MCF 10A (cell line): ENCODE measurements at regions not wholly inside any gene's neighbourhood (a gene's known extent, or its start where the extent isn't known, plus 50 kb on each side); places are given as distances from the start of the nearest gene placed in this dataset.
"Not testable (repeated sequence)": the region's sequence is repeated elsewhere in the genome, so short reads cannot be mapped to it uniquely, and the experiment has no call there.

Experiments
- BruUV-seq: library from RNA; stranded (reverse); fragments of 400-500 nt; replicated peaks from 2 replicates; lab custom pipeline; 2021; lab: Mats Ljungman, UMichigan
- CTCF ChIA-PET: fragments of 300-600 bp; sonication (Branson Sonifier 250); formaldehyde crosslinking; extraction: SDS; loops from one replicate; lab custom pipeline; 2021; ENCODE audit warnings: antibody characterized with exemption, inconsistent platforms; lab: Yijun Ruan, JAX
- POLR2A ChIA-PET: fragments of 300-600, 350-650 bp; sonication (Branson Sonifier 250); formaldehyde crosslinking; extraction: SDS; loops from one replicate; lab custom pipeline; 2020; ENCODE audit warnings: antibody characterized with exemption, inconsistent platforms; lab: Yijun Ruan, JAX
- DNase-seq: peaks from one replicate; pipeline ENCODE4 v3.0.0-alpha.2; 2018; ENCODE audit not compliant: unreplicated experiment
- H3K27ac Mint-ChIP-seq: one replicate; pipeline ENCODE4 v1.8.0; 2022; ENCODE audit warnings: mild to moderate bottlenecking, low read depth, mixed read lengths; ENCODE audit not compliant: unreplicated experiment
- H3K27me3 Mint-ChIP-seq: one replicate; pipeline ENCODE4 v1.8.0; 2022; ENCODE audit warnings: mixed read lengths; ENCODE audit not compliant: insufficient read depth, unreplicated experiment
- H3K36me3 Mint-ChIP-seq: one replicate; pipeline ENCODE4 v1.8.0; 2022; ENCODE audit warnings: mild to moderate bottlenecking, moderate library complexity, mixed read lengths; ENCODE audit not compliant: insufficient read depth, unreplicated experiment
- H3K4me1 Mint-ChIP-seq: one replicate; pipeline ENCODE4 v1.8.0; 2022; ENCODE audit warnings: mixed read lengths; ENCODE audit not compliant: insufficient read depth, unreplicated experiment
- H3K4me3 Mint-ChIP-seq: one replicate; pipeline ENCODE4 v1.8.0; 2022; ENCODE audit warnings: mild to moderate bottlenecking, moderate library complexity, mixed read lengths; ENCODE audit not compliant: unreplicated experiment
- H3K9me3 Mint-ChIP-seq: one replicate; pipeline ENCODE4 v1.8.0; 2022; ENCODE audit warnings: mixed read lengths; ENCODE audit not compliant: unreplicated experiment
- intact Hi-C: fragments of 100-400 bp; cut with micrococcal nuclease; formaldehyde crosslinking; loops from 2 replicates; pipeline ENCODE4 v1.14.1; 2022
- TF ChIP-seq, protein P1 (sequence below): fragments of 200-600 bp; IDR thresholded peaks from one replicate; pipeline ENCODE4 v1.8.0; 2022; ENCODE audit warnings: antibody characterized with exemption, mild to moderate bottlenecking; ENCODE audit not compliant: unreplicated experiment

DNA sequence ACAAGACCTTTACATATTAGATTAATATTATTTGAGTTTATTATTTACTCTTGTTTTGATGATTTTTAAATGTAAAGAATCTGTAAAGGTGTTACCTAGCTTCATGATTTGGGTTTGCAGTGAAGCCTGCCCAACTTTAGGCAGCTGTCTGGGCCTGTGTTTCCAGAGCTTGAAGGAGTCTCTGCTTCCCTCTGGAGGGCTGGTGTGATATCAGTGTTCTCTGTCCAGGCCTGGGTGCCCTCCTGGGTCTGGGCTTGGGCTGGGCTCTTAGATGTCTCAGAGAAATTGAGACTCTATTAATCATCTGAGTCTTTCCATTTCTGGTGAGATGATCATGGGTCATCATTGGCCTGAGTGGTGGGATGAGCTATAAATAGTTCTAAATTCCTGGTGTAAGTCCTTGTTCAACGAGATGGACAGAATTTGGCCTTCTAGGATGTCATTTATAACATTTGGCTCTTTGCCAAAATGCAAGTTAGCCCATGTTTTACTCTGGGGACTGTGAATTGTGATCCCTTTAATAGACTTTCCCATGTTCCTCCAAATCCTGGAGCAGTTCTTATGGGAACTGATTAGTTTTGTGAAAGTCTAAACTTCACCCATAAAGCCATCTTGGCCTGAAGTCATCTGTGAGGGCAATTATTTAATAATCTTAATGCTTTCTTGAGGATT, 397.3 kb downstream of the TMEM121 start:
- H3K4me3 Mint-ChIP-seq, H3K36me3 Mint-ChIP-seq, POLR2A ChIA-PET, DNase-seq, H3K4me1 Mint-ChIP-seq, H3K27me3 Mint-ChIP-seq, H3K9me3 Mint-ChIP-seq, H3K27ac Mint-ChIP-seq, BruUV-seq, intact Hi-C loops: not testable (repeated sequence)
- CTCF ChIA-PET = interaction anchor here (0.7 kb wide), 2 partner anchors 206 to 1593 kb away, joined by 3 read pairs; no protein-coding TSS in a partner anchor

DNA sequence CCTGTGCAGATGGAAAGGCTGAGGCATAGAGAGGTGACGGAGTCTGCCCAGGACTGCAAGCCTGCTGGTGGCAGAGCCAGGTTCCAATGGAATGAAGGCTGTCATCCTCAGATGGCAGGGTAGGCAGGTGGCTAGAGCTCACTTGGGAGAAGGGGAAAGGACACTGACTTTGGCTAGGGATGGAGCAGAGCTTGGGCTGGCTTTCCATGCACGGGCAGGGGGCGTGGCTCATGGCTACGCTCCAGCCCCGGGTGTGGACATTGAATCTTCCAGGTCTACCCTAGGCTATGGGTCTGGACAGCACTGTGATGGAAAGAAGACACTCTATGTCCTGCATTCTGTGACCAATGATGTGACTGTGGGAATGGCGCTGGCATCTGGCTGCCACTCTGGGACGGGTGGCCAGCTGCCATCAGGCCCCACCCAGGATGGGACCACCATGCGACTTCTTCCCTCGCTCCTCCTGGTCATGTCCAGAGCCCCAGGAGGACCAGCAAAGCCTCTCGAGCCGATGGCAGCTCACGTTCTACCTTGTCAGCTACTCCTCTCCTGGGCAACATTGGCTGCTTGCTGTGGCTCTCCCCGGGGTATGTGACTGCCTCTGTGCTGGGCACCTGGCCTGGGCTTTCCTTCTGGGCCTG, 398.7 kb downstream of the TMEM121 start:
- ChIA-PET POLR2A (no interaction called here), CTCF (no interaction called here)
- Mint-ChIP-seq H3K27me3 (no peaks in the 10 kb centered on the region), H3K9me3 (no peaks in the 10 kb centered on the region), H3K4me3 (no peak overlapping the region), H3K4me1 (no peaks in the 10 kb centered on the region), H3K36me3 (no peaks in the 10 kb centered on the region), H3K27ac (no peak overlapping the region)
- intact Hi-C loops = no loop called here
- no peak for DNase-seq
- BruUV-seq = no TSS peak
- TF ChIP-seq, protein P1, sequence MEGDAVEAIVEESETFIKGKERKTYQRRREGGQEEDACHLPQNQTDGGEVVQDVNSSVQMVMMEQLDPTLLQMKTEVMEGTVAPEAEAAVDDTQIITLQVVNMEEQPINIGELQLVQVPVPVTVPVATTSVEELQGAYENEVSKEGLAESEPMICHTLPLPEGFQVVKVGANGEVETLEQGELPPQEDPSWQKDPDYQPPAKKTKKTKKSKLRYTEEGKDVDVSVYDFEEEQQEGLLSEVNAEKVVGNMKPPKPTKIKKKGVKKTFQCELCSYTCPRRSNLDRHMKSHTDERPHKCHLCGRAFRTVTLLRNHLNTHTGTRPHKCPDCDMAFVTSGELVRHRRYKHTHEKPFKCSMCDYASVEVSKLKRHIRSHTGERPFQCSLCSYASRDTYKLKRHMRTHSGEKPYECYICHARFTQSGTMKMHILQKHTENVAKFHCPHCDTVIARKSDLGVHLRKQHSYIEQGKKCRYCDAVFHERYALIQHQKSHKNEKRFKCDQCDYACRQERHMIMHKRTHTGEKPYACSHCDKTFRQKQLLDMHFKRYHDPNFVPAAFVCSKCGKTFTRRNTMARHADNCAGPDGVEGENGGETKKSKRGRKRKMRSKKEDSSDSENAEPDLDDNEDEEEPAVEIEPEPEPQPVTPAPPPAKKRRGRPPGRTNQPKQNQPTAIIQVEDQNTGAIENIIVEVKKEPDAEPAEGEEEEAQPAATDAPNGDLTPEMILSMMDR = no peak

DNA sequence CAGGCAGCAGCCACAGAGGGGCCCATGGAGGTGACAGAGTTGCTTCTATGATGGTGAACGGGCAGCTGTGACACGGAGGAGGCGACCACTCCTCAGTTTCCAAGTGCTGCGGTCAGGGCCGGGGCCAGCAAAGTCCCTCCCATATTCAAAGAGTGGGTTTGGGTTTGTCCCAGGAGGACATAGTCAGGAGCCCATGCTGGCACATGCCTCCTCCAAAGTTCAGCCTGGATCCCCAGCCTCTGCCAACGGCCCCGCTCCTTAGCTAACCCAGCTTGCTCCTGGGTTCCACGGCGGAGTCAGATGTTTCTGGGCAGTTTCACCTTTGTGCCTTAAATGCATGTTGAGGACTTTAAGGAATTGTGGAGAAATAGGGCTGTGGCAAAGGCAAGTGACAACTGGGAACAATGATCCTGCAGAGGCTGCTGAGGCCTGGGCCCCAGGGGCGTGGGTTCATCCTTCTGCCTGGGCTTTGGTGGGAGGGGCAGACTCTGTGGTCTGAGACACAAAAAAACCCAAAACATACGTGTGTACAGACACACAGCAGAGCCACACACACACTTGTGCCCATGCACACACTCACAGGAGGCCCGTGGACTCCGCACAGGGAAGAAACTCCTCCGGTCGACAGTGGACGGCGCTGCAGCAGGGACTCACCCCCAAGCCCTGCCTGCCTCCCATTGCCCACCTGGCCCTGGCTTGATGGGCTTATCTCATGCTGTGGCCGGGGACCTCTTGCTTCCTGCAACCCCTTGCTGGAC, 399.4 kb downstream of the TMEM121 start:
- no peak overlapping the region for H3K4me3 Mint-ChIP-seq
- no peaks in the 10 kb centered on the region for H3K4me1 Mint-ChIP-seq
- no peak for DNase-seq
- intact Hi-C loops = no loop called here
- H3K27me3 Mint-ChIP-seq = no peaks in the 10 kb centered on the region
- CTCF ChIA-PET = no interaction called here
- H3K36me3 Mint-ChIP-seq = no peaks in the 10 kb centered on the region
- POLR2A ChIA-PET = no interaction called here
- TF ChIP-seq, protein P1 = no peak
- no TSS peak for BruUV-seq
- H3K27ac Mint-ChIP-seq = no peak overlapping the region
- H3K9me3 Mint-ChIP-seq = no peaks in the 10 kb centered on the region

DNA sequence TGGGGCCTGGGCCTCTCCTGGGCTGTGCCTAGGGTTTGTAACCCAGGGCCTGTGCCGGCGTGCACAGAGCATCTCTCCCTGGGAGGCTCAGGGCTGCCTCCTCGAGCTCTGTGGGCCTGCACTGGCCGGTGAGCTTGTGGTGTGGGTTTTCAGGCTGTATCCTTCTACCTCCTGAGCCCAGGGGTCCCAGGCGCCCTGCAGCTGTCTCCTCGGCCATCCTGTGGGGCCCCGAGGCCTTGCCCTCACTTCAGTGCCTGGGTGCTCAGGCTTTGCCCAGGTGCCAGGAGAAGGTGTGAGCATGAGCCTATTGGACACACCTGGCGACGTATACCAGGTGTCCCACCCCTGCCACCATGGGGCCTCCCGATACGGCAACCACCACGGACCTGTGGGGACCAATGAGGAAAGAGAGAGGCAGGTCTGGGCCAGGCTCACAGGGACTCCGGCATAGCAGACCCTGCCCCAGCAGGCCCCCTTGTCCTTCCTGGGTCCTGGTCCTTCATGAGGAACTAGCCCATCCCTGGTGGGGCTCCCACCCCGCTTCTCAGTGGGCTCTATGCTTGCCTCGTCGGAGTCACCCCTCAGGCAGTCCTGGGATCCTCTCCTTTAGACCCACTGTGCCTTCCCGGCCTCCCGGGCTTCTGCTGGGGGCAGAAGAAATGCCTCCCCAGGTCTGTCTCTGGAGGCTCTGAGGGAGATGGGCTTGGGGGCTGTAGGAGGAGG, 400.2 kb downstream of the TMEM121 start:
- no peak for DNase-seq
- intact Hi-C loops = no loop called here
- no peaks in the 10 kb centered on the region for H3K27me3 Mint-ChIP-seq
- TF ChIP-seq, protein P1 = no peak
- BruUV-seq = no TSS peak
- H3K36me3 Mint-ChIP-seq = no peaks in the 10 kb centered on the region
- CTCF ChIA-PET = no interaction called here
- H3K4me1 Mint-ChIP-seq = no peaks in the 10 kb centered on the region
- H3K4me3 Mint-ChIP-seq = no peak overlapping the region
- POLR2A ChIA-PET = no interaction called here
- H3K27ac Mint-ChIP-seq = no peak overlapping the region
- no peaks in the 10 kb centered on the region for H3K9me3 Mint-ChIP-seq
